Muscle of arm (tissue), 1 donor: ENCODE measurements at regions not wholly inside any gene's neighbourhood (a gene's known extent, or its start where the extent isn't known, plus 50 kb on each side); places are given as distances from the start of the nearest gene placed in this dataset.
A peak's percentile ranks its signal among the peaks of the same experiment; 100 is the strongest.

ENCODE experiments used
- DNase-seq: peaks from one replicate; pipeline ENCODE4 v3.0.0-alpha.2; 2013

GRCh38 chr16:8519179-8519578 is 71.1 kb downstream of the TMEM114 start:
- DNase-seq = no peak

GRCh38 chr16:8517280-8517679 is 73.0 kb downstream of the TMEM114 start:
- no peak for DNase-seq

- no peak for DNase-seq
These were observed 73.8 kb downstream of the TMEM114 start for GRCh38 chr16:8516471-8516870.

GRCh38 chr16:8512941-8513624 is 77.2 kb downstream of the TMEM114 start:
- no peak for DNase-seq

- no peak for DNase-seq
These were observed 78.8 kb downstream of the TMEM114 start for GRCh38 chr16:8511464-8511863.

GRCh38 chr16:8510160-8510559 is 80.2 kb downstream of the TMEM114 start:
- no peak for DNase-seq

- no peak for DNase-seq
These were observed 84.9 kb downstream of the TMEM114 start for GRCh38 chr16:8505327-8505991.

- DNase-seq = no peak
These were observed 87.9 kb downstream of the TMEM114 start for GRCh38 chr16:8502446-8502845.

- no peak for DNase-seq
These were observed 90.0 kb downstream of the TMEM114 start for GRCh38 chr16:8500351-8500750.

- no peak for DNase-seq
These were observed 93.9 kb downstream of the TMEM114 start for GRCh38 chr16:8496364-8496763.

GRCh38 chr16:8493972-8494371 is 96.3 kb downstream of the TMEM114 start:
- peak; percentile 6 for DNase-seq

GRCh38 chr16:8492690-8493089 is 97.6 kb downstream of the TMEM114 start:
- DNase-seq = no peak

- no peak for DNase-seq
These were observed 100.7 kb downstream of the TMEM114 start for GRCh38 chr16:8489580-8489979.

GRCh38 chr16:8486985-8487384 is 103.3 kb downstream of the TMEM114 start:
- no peak for DNase-seq

- no peak for DNase-seq
These were observed 106.9 kb downstream of the TMEM114 start for GRCh38 chr16:8483396-8483795.

- no peak for DNase-seq
These were observed 108.5 kb downstream of the TMEM114 start for GRCh38 chr16:8481810-8482209.

GRCh38 chr16:8476824-8477223 is 113.5 kb downstream of the TMEM114 start:
- DNase-seq = no peak

GRCh38 chr16:8474587-8474986 is 115.7 kb downstream of the TMEM114 start:
- no peak for DNase-seq

- no peak for DNase-seq
These were observed 121.1 kb downstream of the TMEM114 start for GRCh38 chr16:8469102-8469778.

GRCh38 chr16:8464979-8465378 is 125.3 kb downstream of the TMEM114 start:
- no peak for DNase-seq

- no peak for DNase-seq
These were observed 131.1 kb downstream of the TMEM114 start for GRCh38 chr16:8459085-8459733.

- no peak for DNase-seq
These were observed 131.7 kb downstream of the TMEM114 start for GRCh38 chr16:8458481-8459046.
